ENCODE measurements at regions not wholly inside any gene's neighbourhood (a gene's known extent, or its start where the extent isn't known, plus 50 kb on each side); places are given as distances from the start of the nearest gene placed in this dataset.
"Not testable (repeated sequence)": the region's sequence is repeated elsewhere in the genome, so short reads cannot be mapped to it uniquely, and the experiment has no call there.

- DNase-seq (ENCODE audit: low spot score), result no peak
These were observed 471.2 kb downstream of the MFSD1 start for GRCh38 chr3:159273070-159273469.

DNA sequence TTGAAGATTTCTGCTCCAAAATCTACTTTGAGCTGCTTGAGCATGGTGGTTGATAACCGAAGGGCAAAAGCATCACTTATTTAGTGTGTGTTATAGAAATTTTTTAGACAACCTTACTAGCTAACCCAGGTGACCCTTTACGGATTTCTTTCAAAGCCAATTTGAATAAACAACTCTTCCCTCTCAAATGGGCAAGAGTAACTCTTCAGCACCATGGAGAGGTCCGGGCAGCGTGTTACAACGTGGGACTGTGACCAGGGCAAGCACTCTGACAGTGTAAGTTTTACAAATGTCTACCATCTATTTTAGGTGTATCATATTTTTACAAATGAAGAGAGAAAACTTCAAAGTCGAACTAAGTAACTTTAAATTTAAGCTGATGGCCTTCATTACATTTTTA, 471.8 kb downstream of the MFSD1 start:
- peak; percentile 20 for DNase-seq (ENCODE audit: low spot score)

- DNase-seq (ENCODE audit: low spot score), result no peak
These were observed 473.9 kb downstream of the MFSD1 start for GRCh38 chr3:159275741-159276140.

GRCh38 chr3:159277814-159278213, 476.0 kb downstream of the MFSD1 start:
- DNase-seq (ENCODE audit: low spot score), result no peak

DNA sequence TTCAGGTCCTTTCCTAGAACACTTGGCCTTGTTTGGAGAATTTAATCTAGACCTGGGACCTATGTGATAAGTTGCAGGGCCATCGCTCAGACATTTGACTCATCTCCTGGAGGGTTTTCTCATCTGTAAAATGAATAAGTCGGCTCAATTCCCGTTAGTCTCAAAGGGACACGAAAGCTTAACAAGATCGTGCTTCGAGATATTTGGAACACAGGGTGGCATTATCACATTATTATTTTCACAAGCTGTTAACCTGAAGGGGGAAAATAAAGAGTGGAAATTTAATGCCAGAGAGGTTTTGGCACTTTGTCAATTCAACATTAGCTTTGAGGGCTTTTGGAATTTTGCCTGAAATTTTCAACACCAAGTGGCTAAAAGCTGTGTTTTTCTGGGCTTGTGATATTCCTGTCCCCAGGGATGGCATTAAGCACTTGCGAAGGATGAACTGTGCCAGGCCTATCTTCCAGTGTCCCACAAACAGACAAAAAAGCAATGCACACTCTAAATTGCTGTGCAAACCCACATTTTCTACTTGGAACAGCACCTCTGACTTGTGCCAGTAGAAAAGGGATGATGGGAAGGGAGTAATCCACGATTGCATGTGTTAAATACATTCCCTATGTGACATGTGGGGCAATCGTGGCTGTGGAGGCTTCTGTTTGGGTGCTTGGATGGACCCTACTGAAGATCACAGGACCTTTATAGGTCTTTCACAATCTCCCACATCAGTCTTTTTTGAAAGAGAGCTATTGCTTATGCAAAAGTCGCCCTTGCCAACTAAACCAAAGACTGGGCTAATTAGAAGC, 478.7 kb downstream of the MFSD1 start:
- no peak for DNase-seq (ENCODE audit: low spot score)

DNA sequence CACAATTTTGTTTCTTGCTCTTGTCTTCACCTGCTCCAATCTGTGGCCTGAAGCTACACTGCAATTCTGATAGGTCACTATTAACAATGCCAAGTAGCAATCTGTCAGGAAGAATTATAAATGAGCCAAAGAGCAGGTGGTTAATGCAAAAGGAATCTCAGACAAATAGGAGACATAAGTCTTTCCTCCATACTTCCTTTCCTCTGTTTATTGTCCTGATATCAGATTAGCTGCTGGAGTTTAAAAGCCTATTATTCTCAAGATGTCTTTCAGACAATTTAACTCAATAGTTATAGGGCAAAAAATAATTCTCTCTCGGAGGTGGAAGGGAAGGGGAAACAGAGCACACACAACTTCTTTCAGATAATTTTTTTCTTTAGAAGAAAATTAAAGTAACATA, 491.6 kb downstream of the MFSD1 start:
- DNase-seq (ENCODE audit: low spot score), result no peak

DNA sequence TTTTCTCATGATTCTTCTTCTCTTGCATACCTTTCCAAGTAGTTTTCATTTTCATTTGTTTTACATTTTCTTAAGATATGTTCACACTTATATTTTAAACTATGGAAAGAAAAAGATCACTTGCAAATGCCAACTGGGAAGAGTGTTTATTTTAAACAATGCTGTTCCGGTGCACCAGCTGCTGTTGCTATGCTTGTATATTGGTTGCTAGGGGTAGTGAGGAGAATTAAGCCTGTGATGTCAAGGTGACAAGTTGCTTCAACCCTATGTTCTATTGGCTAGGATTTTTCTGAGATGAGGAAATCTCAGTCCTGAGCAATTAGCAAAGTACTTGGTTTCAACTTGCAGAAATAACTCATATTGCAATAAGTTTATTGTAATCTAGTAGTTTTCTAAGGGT, 500.1 kb downstream of the MFSD1 start:
- no peak for DNase-seq (ENCODE audit: low spot score)

GRCh38 chr3:159305017-159305416, 503.2 kb downstream of the MFSD1 start:
- no peak for DNase-seq (ENCODE audit: low spot score)

- not testable (repeated sequence) for DNase-seq (ENCODE audit: low spot score)
These were observed 514.9 kb downstream of the MFSD1 start for GRCh38 chr3:159316706-159317105.

DNA sequence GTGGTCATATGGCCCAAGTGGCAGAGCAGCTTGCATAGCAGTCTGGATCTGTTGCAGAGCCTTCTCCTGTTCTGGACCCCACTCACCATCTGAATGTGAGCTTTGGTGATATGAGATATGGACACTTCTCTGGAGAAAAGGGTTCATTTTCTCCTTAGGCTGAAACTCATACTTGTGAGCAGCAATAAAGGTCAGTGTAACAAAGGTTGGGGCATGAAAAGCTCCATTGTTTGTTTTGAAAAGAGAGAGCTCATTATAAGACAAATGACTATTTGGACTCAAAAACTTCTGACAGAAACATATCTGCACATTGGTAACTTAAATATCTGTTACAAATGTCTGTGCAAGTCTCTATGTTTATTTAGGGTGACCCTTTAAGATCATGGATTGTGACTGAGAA, 517.3 kb downstream of the MFSD1 start:
- DNase-seq (ENCODE audit: low spot score), result peak; percentile 84

GRCh38 chr3:159322322-159322939, 520.6 kb downstream of the MFSD1 start:
- DNase-seq (ENCODE audit: low spot score), result peak; percentile 58

DNA sequence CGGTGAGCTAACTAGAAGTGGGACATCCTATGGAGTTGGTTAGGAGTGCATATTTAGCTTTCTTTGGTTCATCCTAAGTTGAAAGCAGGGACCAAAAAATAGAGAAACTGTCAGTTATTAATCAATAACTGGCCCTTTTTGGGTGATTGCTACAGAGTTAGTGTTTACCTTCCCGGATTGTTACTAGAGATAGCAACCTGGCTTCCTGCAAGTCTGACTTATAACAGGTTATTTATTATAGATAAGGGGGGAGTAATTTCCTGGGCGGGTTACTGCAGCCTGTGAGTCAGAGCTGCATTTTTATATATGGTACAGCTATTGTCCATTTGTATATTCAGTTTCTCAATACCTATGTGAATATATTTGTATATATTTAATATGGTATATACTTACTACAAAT, 522.0 kb downstream of the MFSD1 start:
- no peak for DNase-seq (ENCODE audit: low spot score)

DNA sequence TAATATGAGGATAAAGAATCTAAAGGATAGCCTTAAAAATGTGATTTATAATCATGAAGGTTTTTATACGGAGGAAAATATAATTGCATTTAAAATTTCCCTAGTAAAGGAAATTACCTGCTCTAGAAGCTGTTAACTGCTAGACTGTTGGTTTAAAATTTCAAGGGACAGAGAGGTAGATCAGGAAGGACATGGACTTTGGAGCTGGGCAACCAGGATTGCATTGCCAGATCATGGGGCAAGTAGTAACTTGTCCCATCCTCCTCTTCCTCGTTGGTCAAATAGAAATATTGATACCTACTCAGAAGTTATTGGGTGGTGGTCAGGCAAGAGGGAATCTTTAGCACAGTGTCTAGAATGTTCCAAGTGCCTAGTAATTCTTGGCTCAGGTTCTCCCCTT, 525.1 kb downstream of the MFSD1 start:
- DNase-seq (ENCODE audit: low spot score), result no peak

DNA sequence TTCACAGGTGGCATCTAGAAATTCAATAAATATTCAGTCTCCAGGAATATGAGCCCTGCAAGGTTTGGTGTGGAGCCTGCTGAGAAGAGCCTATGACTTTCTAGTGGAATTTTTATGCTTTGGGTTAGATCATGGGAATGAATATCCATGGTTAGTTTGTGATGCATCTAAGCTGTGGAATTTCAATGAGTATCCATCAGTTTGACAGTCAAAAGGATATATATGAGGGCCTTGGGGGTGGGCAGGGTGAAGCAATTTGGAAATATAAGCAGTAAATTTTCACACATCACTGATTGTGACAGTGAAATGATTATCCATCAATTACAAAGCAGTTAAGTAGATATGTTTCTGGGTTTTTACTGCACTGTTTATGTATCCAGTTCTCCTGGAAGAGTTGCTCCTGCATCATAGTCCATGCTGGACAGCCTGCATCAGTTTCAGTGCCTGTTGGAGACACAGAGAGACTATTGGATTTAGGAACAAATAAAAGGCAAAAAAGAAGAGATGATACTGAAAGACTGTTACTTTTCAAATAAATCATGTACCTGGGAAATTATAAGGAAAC, 530.8 kb downstream of the MFSD1 start:
- no peak for DNase-seq (ENCODE audit: low spot score)

GRCh38 chr3:159339131-159339530, 537.3 kb downstream of the MFSD1 start:
- DNase-seq (ENCODE audit: low spot score), result peak; percentile 60

DNA sequence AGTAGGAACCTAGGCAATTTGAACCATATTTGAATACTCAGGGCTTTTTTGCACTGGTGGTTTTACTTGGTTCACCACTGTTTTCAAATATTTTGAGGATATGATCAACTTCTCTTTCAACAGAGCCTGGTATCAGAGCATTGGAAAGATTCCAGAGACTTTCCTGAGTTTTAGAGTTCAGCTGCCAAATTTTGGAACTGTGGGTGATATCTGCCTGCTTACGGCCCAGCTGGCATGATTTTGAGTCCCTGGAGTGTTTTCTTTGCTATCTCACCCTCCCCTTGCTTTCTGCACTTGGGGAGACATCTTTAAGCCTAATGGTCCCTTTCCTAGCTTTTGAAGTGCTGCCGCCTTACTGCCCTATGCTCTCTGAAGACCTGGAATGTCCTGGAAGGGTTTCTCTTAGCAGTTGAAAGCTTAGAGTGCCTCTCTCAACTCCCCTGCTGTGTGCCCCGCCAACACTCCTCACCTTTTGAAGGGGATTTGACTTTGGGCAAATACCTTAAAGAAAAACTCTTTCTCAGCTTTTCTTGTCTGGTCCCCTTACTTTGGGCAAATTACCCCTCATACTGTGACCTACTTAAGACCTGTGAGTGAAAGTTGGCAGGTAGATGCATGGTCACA, 539.1 kb downstream of the MFSD1 start:
- no peak for DNase-seq (ENCODE audit: low spot score)

- no peak for DNase-seq (ENCODE audit: low spot score)
These were observed 544.5 kb downstream of the MFSD1 start for GRCh38 chr3:159346271-159346903.

DNA sequence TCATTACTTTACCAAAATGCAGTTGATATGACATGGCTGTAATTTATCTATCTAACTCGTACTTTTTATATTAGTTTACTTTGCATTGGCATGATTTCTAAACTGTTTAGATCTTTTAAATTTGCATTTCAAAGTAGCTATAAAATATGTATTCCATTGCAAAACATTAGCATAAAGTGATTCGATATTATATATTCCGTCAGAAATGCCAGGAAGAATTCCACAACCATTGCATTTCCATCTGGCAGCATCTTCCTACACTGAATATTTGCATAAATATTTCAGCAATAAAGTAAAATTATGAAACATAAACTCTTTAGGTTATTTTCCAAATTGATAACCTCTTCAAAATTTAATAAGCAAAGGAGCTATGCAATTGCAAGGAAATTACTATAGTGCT, 546.6 kb downstream of the MFSD1 start:
- DNase-seq (ENCODE audit: low spot score), result no peak

DNA sequence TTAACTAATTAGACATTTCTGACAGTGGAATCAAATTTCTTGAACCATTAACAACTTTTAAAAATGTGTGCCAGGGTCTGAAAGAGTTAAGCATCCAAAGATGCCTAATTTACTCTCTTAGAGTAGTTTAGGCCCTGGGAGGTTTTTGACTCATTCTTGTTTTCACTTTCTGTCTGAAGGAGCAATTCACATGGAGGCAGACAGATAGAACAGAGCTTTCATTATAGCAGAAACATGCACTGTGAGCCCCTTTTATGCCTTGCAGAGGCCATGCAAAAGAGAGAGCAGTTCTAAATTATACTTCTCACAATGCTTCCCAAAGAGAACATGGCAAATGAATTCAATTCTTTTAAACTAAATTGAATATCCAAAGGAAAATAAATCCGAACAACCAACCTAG, 554.8 kb downstream of the MFSD1 start:
- peak; percentile 73 for DNase-seq (ENCODE audit: low spot score)

GRCh38 chr3:159364511-159364910, 562.7 kb downstream of the MFSD1 start:
- DNase-seq (ENCODE audit: low spot score), result no peak

- no peak for DNase-seq (ENCODE audit: low spot score)
These were observed 564.6 kb downstream of the MFSD1 start for GRCh38 chr3:159366476-159366875.

- no peak for DNase-seq (ENCODE audit: low spot score)
These were observed 570.1 kb downstream of the MFSD1 start for GRCh38 chr3:159371961-159372360.

All from COLO829 (cell line).